Thyroid gland (tissue), 4 donors: ENCODE measurements at regions not wholly inside any gene's neighbourhood (a gene's known extent, or its start where the extent isn't known, plus 50 kb on each side); places are given as distances from the start of the nearest gene placed in this dataset.

Source experiments
- POLR2A ChIP-seq, 2 donors: fragments of 450-650 bp; IDR thresholded peaks; one replicate each; pipeline ENCODE4 v1.6.1; 2017; ENCODE audit warnings: antibody characterized with exemption in 2 of 2, mild to moderate bottlenecking in 2 of 2, moderate library complexity in 1 of 2
- TF ChIP-seq, protein P1 (sequence below), 6 experiments: fragments of 200-600 bp in 3 of 6; fragments of 450-650 bp in 3 of 6; sonication (generic) in 3 of 6; IDR thresholded peaks; one replicate each; pipeline ENCODE4 v1.5.1; 2016 to 2019; ENCODE audit warnings: antibody characterized with exemption in 6 of 6, mild to moderate bottlenecking in 2 of 6, inconsistent platforms in 1 of 6, moderate library complexity in 1 of 6

- TF ChIP-seq, protein P1, sequence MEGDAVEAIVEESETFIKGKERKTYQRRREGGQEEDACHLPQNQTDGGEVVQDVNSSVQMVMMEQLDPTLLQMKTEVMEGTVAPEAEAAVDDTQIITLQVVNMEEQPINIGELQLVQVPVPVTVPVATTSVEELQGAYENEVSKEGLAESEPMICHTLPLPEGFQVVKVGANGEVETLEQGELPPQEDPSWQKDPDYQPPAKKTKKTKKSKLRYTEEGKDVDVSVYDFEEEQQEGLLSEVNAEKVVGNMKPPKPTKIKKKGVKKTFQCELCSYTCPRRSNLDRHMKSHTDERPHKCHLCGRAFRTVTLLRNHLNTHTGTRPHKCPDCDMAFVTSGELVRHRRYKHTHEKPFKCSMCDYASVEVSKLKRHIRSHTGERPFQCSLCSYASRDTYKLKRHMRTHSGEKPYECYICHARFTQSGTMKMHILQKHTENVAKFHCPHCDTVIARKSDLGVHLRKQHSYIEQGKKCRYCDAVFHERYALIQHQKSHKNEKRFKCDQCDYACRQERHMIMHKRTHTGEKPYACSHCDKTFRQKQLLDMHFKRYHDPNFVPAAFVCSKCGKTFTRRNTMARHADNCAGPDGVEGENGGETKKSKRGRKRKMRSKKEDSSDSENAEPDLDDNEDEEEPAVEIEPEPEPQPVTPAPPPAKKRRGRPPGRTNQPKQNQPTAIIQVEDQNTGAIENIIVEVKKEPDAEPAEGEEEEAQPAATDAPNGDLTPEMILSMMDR (IDR thresholded peaks at IDR 0.05), result no peak
- no peak for TF ChIP-seq POLR2A (IDR thresholded peaks at IDR 0.05)
Measured at GRCh38 chr18:3350566-3351527, 88.9 kb downstream of the MYL12B start.
